Right cardiac atrium (tissue), 5 donors: ENCODE measurements at regions not wholly inside any gene's neighbourhood (a gene's known extent, or its start where the extent isn't known, plus 50 kb on each side); places are given as distances from the start of the nearest gene placed in this dataset.

ENCODE experiments used
- ATAC-seq, 2 donors: fragments of 200-7000 bp; cut with Tn5 transposase; one replicate each; pipeline versions ENCODE4 v1.8.0 to v1.9.1; 2020; ENCODE audit warnings: moderate library complexity in 2 of 2, mild to moderate bottlenecking in 1 of 2
- DNase-seq, 3 donors: peaks; one replicate each; pipeline ENCODE4 v3.0.0-alpha.2; 2020
- H3K27ac ChIP-seq: one replicate; pipeline ENCODE4 v1.5.1; 2013; ENCODE audit warnings: mild to moderate bottlenecking, low read length, control low read depth, moderate library complexity
- H3K27me3 ChIP-seq: one replicate; pipeline ENCODE4 v1.6.1; 2013; ENCODE audit not compliant: control insufficient read depth, insufficient read depth
- H3K4me1 ChIP-seq: one replicate; pipeline ENCODE4 v1.6.1; 2013; ENCODE audit warnings: low read length; ENCODE audit not compliant: control insufficient read depth, insufficient read depth
- H3K4me3 ChIP-seq: one replicate; pipeline ENCODE4 v1.5.1; 2013; ENCODE audit warnings: low read length, control low read depth
- H3K9me3 ChIP-seq: one replicate; pipeline ENCODE4 v1.6.1; 2013; ENCODE audit warnings: low read length; ENCODE audit not compliant: control insufficient read depth
- WGBS: extraction: QIAGEN DNeasy Blood & Tissue Kit; methylation state at CpG from one replicate; pipeline ENCODE4 v1.1.7; 2013; 5-methylcytosine and 5-hydroxymethylcytosine counted together
- intact Hi-C, 4 donors: fragments of 100-400 bp; cut with DNase I; formaldehyde crosslinking; loops; one replicate each; pipeline versions ENCODE4 v1.11.0 to v1.14.0; 2022 to 2023
- donor health status: healthy with polysubstance abuse.
- donor health status: DM: no; HTN: yes; CAD: no.
- donor health status: DM: no; HTN: no; CAD: no.
- donor health status: DM: no; HTN: yes; CAD: no; lungs with severe emphysema.
- donor health status: DM: yes; HTN: yes; CAD: no.

DNA sequence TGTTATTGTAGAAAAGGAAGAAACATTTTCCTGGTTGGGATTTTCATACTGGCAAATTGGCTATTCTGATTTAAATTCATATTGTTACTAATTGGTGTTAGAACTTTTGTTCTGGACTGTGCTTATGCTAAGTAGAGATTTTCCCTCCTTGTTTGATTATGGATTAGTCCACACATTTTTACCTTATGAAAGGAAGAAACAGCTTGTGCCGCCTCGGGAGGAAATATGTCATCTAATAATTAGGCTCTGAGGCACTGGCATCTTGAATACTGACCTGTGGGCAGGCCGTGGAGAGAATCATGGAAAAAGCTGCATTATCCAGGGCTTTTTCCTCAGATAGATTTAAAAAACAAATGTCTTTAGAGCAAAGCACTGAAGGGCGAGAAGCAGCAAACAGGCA is 344.3 kb upstream of the TBL1XR1 start:
- Histone ChIP-seq H3K9me3 (no peaks in the 10 kb centered on the region), H3K4me1 (peaks cover 4% of the 10 kb centered on the region), H3K27ac (no peak overlapping the region), H3K27me3 (no peaks in the 10 kb centered on the region), H3K4me3 (no peak overlapping the region)
- whole genome bisulfite sequencing = 94% methylated on average over 4 of the region's 4 CpGs
- ATAC-seq = no peak
- intact Hi-C loops = no loop called here
- DNase-seq = no peak

DNA sequence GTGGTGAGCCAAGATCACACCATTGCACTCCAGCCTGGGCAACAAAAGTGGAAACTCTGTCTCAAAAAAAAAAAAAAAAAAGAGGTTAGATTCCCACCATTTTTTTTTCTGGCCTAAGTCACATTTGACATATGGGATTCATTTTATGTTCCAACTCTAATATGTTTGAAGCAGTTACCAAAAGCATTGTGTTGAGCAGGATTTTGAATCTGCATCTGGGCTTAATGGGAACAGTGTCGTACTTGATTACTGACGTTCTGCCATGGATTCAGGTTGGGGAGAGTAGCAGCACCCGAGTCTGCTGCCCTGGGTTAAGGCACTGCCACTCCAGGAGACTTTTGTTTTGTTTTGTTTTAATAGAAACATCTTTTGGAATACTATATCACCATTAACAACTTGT is 348.7 kb upstream of the TBL1XR1 start:
- no peaks in the 10 kb centered on the region for H3K9me3 ChIP-seq
- H3K4me1 ChIP-seq = no peaks in the 10 kb centered on the region
- 99% methylated on average over 3 of the region's 3 CpGs for WGBS
- H3K27ac ChIP-seq = no peak overlapping the region
- H3K27me3 ChIP-seq = no peaks in the 10 kb centered on the region
- DNase-seq = no peak
- no peak overlapping the region for H3K4me3 ChIP-seq
- ATAC-seq = no peak
- intact Hi-C loops = no loop called here

DNA sequence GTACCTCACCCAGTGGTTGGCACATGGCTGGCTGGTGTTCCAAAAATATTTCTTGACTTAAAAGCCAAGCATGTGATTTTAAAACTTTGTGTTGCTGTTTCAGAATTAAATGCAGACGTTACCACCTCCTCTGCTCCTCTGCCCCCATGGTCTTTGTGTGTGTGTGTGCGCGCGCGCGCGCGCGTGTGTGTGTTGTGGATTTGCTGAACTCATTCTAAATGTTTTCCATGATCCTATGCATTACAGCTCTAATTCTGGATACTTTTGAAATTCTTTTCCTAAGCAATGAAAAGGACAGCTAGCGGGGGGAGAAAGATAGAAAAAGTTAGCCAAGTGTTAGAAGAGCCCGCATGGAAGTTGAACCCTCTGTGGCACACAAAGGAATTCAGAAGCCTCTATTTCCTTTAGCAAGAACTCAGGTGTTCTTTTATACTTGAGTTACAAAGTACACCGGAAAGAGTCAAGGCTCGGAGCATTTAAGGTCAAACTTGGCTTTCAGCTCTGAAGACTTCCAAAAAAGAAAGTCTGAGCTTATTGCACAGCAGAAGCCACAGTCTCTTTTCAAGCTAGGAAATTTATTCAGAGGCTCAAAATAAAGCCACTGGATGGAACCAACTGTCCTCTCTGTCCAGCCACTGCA is 350.5 kb upstream of the TBL1XR1 start:
- intact Hi-C loops = no loop called here
- Histone ChIP-seq H3K4me1 (peaks cover 2% of the 10 kb centered on the region), H3K27me3 (no peaks in the 10 kb centered on the region), H3K27ac (no peak overlapping the region), H3K4me3 (no peak overlapping the region), H3K9me3 (no peaks in the 10 kb centered on the region)
- ATAC-seq (no peak), DNase-seq (no peak)
- 74% methylated on average over 13 of the region's 13 CpGs for WGBS

DNA sequence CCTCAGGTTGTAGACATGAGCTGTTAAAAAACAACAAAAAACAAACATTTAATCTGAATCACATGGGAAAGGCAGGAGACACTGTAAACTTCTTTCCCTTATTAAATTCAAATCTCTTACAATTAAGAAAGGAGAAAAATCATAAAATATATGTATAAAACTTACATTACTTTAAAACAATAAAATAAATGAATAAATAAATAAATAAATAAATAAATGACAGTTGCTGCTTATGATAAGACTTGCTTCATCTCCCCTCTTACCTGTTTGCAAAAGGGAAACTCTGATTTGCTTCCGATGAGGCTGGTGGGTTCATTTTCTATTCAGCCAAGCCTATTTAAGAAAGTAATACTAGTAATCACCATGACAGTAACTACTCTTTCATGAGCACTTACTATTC is 353.4 kb upstream of the TBL1XR1 start:
- Histone ChIP-seq H3K27ac (no peak overlapping the region), H3K9me3 (no peaks in the 10 kb centered on the region), H3K4me3 (no peak overlapping the region), H3K4me1 (peaks cover 2% of the 10 kb centered on the region), H3K27me3 (no peaks in the 10 kb centered on the region)
- ATAC-seq (no peak), DNase-seq (no peak)
- intact Hi-C loops = no loop called here
- WGBS = 99% methylated on average over 1 of the region's 1 CpG

DNA sequence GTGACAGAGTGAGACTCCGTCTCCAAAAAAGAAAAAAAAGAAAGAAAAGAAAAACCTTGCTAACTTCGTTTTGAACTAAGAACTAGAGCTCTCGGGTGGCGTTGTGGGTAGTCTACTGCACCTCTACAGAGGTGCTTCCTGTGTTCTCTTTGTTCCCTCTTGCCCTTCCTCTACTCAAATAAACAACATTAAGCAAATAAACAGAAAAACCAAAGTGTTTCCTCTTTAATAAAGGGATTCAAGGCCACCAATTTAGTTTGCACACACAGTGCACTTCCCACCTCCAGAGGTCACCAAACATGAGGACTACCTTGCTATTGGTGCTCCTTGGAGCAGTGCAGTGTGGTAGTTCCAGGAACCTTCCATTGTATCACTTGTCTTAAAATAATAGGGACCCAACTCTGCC is 354.2 kb upstream of the TBL1XR1 start:
- intact Hi-C loops = no loop called here

DNA sequence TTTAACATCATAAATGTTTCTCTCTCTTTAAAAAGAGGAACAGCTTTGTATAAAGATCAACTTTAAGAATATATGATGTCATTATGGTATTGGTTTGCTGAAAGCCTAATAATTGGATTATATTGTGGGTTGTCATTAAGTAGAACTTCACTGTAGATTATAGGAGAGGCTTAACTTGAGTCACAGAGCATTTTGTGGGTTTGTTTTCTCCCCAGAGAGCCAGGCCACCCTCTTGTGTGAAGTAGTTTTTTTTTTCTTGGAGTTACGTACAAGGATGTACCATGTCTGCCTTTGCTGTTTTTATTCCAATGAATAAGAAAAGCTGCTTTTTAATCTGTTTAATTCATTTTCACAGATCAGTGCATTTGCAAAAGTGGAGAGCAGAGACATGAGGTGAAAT is 354.8 kb upstream of the TBL1XR1 start:
- intact Hi-C loops = no loop called here
- WGBS = 81% methylated on average over 1 of the region's 1 CpG
- no peak for DNase-seq

More for the DNA sequence above, 354.2 kb upstream of the TBL1XR1 start:
- 84% methylated on average over 4 of the region's 4 CpGs for WGBS
- Histone ChIP-seq H3K9me3 (no peaks in the 10 kb centered on the region), H3K4me3 (no peak overlapping the region), H3K4me1 (peaks cover 2% of the 10 kb centered on the region), H3K27me3 (no peaks in the 10 kb centered on the region), H3K27ac (no peak overlapping the region)
- DNase-seq (no peak), ATAC-seq (no peak)

DNA sequence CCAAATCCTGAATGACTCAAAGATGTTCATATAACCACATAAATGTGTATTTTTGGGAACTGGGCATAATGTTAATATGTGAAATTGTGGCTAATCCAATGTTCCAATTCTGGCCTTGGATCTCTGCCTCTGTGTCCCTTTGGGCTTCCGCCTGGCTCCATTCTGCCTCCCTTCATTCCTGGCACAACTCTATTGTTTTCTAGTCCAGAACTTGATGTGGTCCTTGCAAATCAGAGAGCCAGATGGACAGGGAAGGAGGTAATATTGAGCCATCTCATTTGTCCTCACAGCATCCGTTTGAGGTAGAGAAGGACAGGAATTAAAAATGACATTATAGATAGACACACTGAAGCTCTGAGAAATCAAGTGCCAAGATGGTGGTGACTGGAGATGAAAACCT is 355.7 kb upstream of the TBL1XR1 start:
- DNase-seq = peak in 1 of 3 donors; percentile 42
- WGBS = 67% methylated on average over 2 of the region's 2 CpGs
- intact Hi-C loops = no loop called here
- Histone ChIP-seq H3K27ac (no peak overlapping the region), H3K4me3 (no peak overlapping the region), H3K27me3 (no peaks in the 10 kb centered on the region), H3K4me1 (peaks cover 2% of the 10 kb centered on the region), H3K9me3 (no peaks in the 10 kb centered on the region)
- peak in 1 of 2 donors; percentile 69 for ATAC-seq

More for the DNA sequence above, 354.8 kb upstream of the TBL1XR1 start:
- Histone ChIP-seq H3K27me3 (no peaks in the 10 kb centered on the region), H3K4me1 (peaks cover 2% of the 10 kb centered on the region), H3K9me3 (no peaks in the 10 kb centered on the region), H3K4me3 (no peak overlapping the region), H3K27ac (no peak overlapping the region)
- no peak for ATAC-seq

DNA sequence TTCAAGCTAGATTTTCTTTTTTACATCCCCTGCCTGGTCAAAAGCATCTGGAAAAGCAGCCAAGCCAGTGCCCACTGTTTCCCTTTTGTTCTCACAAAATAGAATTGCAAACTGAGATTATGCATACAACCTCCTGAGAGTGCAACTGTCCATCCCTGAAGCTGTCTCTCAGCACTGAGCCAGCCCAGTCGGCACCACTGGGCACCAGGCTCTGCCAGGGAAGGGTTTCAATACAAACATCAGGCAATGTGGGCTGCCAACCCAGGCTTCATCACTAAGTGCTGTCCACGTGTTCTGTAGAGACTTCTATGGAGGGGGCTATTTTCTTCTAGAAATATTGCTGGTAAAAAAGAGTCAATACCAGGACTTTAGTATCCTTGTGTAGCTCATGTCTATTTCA is 356.3 kb upstream of the TBL1XR1 start:
- WGBS = 55% methylated on average over 2 of the region's 2 CpGs
- peak in 1 of 3 donors; percentile 44 for DNase-seq
- no peak overlapping the region for H3K27ac ChIP-seq
- ATAC-seq = peak in 1 of 2 donors; percentile 47
- no peak overlapping the region for H3K4me3 ChIP-seq
- H3K4me1 ChIP-seq = peaks cover 2% of the 10 kb centered on the region
- H3K9me3 ChIP-seq = no peaks in the 10 kb centered on the region
- intact Hi-C loops = no loop called here
- H3K27me3 ChIP-seq = no peaks in the 10 kb centered on the region

DNA sequence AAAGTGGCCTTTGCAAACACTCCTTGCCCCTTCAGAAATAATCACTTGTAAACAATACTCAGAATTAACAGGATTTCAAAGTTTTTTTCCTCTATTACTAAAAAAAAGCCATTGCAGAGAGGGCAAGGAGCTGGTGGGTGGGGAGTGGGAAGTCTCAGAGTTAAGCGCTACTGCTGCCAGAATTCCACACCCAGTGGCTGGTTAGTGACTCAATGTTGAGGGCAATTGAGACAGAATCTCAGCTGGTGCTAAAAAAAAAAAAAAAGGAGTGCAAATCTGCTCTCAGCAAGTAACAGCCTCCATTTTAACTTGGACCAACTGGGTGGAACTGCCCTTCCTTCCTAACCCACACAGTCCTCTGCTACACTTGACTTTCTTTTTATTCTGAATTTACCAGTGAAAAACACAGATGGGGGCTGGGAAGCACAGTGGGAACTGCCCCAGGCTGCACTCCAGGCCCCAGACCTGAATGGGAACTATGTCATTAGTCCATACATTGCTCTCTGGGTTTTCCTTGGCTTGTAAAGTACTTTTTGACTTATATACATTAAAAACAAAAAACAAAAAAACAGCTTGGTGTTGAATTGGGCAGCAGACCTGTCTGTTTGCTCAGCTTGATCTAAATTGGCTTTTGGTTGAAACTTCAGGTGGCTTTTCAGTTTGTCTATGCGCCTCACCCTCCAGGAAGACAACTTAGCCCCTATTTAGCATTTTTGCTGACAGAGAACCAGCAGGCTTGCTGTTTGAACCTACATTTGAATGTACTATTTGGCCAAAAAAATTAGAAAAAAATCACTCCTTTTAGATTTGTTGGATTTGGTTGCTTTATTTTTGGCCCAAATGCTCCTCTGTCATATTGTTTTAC is 357.8 kb upstream of the TBL1XR1 start:
- Histone ChIP-seq H3K4me1 (peaks cover 2% of the 10 kb centered on the region), H3K9me3 (no peaks in the 10 kb centered on the region), H3K27ac (peak overlapping the region; percentile 36), H3K4me3 (no peak overlapping the region), H3K27me3 (no peaks in the 10 kb centered on the region)
- peak; percentile 89 to 92 for ATAC-seq
- 78% methylated on average over 2 of the region's 2 CpGs for WGBS
- intact Hi-C loops = no loop called here
- DNase-seq = peak; percentile 59 to 82 (median 62)

DNA sequence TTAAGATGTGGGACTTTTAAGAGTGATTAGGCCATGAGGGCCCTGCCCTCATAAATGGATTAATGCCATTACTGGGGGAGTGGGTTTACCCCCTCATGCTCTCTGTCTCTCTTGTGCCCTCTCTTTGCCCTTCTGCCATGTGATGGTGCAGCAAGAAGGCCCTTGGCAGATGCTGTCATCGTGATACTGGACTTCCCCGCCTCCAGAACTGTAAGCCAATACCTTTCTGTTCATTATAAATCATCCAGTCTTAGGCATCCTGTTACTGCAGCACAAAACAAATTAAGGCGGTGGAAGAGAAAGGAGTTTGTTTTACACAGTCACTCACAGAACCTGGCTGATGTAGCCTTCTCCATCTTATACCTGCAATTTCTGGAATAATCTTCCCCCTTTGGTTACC is 360.3 kb upstream of the TBL1XR1 start:
- H3K4me1 ChIP-seq = no peaks in the 10 kb centered on the region
- H3K27ac ChIP-seq = no peak overlapping the region
- no peaks in the 10 kb centered on the region for H3K9me3 ChIP-seq
- no peak for DNase-seq
- 97% methylated on average over 3 of the region's 3 CpGs for WGBS
- no peak for ATAC-seq
- H3K27me3 ChIP-seq = no peaks in the 10 kb centered on the region
- H3K4me3 ChIP-seq = no peak overlapping the region
- intact Hi-C loops = no loop called here

DNA sequence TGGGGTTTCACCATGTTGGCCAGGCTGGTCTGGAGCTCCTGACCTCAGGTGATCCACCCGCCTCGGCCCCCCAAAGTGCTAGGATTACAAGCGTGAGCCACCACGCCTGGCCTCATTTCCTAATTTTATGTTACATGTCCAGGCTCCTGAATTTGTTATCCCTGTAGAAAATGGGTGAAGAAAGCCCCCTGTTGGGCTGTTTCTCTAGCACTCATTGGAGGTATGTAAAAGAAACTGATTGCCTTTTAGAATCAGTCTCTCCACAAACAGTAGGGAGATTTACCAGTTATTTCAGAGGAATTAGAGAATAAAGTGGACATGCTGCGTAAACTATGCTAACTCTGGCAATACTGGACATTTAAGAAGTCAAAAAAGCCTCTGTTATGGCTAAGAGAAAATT is 364.1 kb upstream of the TBL1XR1 start:
- no peaks in the 10 kb centered on the region for H3K27me3 ChIP-seq
- H3K4me3 ChIP-seq = no peak overlapping the region
- no peaks in the 10 kb centered on the region for H3K4me1 ChIP-seq
- no peak for DNase-seq
- H3K9me3 ChIP-seq = no peaks in the 10 kb centered on the region
- intact Hi-C loops = no loop called here
- no peak for ATAC-seq
- 97% methylated on average over 5 of the region's 5 CpGs for WGBS
- no peak overlapping the region for H3K27ac ChIP-seq
